Mesodermal cell (in vitro differentiated cells): ENCODE measurements at regions not wholly inside any gene's neighbourhood (a gene's known extent, or its start where the extent isn't known, plus 50 kb on each side); places are given as distances from the start of the nearest gene placed in this dataset.
"Not testable (repeated sequence)": the region's sequence is repeated elsewhere in the genome, so short reads cannot be mapped to it uniquely, and the experiment has no call there.

ENCODE experiments used
- H3K27ac ChIP-seq: 2 replicates; pipeline ENCODE4 v1.7.0; 2013; ENCODE audit warnings: mild to moderate bottlenecking, low read depth, low read length, moderate library complexity; ENCODE audit not compliant: severe bottlenecking
- H3K36me3 ChIP-seq: 2 replicates; pipeline ENCODE4 v1.7.1; 2013; ENCODE audit warnings: mild to moderate bottlenecking, low read length, moderate library complexity; ENCODE audit not compliant: control insufficient read depth, insufficient read depth
- H3K4me1 ChIP-seq: one replicate; pipeline ENCODE4 v1.7.1; 2013; ENCODE audit warnings: mild to moderate bottlenecking, low read length; ENCODE audit not compliant: insufficient read depth, control insufficient read depth, poor library complexity, severe bottlenecking
- H3K4me3 ChIP-seq: 2 replicates; pipeline ENCODE4 v1.7.0; 2013; ENCODE audit warnings: low read length, control low read depth, mild to moderate bottlenecking; ENCODE audit not compliant: insufficient read depth, poor library complexity, severe bottlenecking; ENCODE audit errors: extremely low read depth
- H3K9me3 ChIP-seq: 2 replicates; pipeline ENCODE4 v1.7.1; 2013; ENCODE audit warnings: mild to moderate bottlenecking, low read length, moderate library complexity; ENCODE audit not compliant: control insufficient read depth
- WGBS, 2 experiments: methylation state at CpG; one replicate each; pipeline ENCODE4 v1.1.5; 2013; ENCODE audit warnings: missing lambda C conversion rate in 2 of 2; ENCODE audit not compliant: insufficient coverage in 2 of 2; 5-methylcytosine and 5-hydroxymethylcytosine counted together

DNA sequence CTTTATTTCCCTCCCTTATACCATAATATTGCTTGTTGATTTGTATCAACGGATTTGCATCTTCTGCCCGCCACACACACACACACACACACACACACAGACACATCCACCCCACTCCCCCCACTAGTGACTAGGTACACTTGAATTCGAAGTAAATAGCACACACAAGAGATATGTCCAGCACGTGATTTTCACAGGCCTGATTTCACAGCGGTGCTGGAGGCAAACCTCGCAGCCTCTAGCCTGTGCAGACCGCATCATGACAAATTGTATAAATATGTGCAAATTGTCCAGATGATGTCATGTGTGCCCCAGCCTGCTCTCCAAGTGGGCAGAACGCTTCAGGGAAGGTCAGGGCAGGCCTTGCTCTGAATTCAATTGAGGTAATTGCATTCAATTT is 153.8 kb upstream of the TPTE start:
- not testable (repeated sequence) for H3K4me1 ChIP-seq, H3K4me3 ChIP-seq, H3K36me3 ChIP-seq, H3K27ac ChIP-seq
- peaks cover 20% of the 10 kb centered on the region for H3K9me3 ChIP-seq
- WGBS, 2 experiments, result 33 to 58% methylated on average over 2 to 4 of the region's 8 CpGs

DNA sequence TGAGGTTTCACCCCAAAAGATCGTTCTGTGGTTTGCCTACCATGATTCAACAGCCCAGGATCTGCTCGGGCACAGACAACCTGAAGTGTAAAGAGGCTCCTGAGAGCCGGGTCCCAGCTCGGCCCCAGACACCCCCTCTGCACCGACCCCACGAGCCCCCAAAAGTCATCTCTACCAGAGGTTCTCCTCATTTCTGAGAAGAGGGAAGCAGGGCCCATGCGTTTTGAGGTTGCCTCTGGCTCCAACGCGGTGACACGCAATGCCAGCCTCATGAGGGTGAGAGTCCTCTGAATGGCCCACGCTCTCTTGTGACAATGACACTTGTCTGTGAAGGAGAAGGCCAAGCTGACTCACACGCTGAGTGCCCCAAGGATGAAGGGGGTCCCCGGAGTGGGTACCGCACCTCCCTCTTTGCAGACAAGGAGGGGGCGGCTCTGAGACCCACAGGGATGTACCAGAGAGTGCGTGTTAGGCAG is 153.0 kb upstream of the TPTE start:
- not testable (repeated sequence) for H3K4me3 ChIP-seq, H3K36me3 ChIP-seq, H3K27ac ChIP-seq, H3K4me1 ChIP-seq
- H3K9me3 ChIP-seq, result peaks cover 17% of the 10 kb centered on the region
- 77 to 82% methylated on average over 12 to 13 of the region's 16 CpGs for WGBS, 2 experiments

DNA sequence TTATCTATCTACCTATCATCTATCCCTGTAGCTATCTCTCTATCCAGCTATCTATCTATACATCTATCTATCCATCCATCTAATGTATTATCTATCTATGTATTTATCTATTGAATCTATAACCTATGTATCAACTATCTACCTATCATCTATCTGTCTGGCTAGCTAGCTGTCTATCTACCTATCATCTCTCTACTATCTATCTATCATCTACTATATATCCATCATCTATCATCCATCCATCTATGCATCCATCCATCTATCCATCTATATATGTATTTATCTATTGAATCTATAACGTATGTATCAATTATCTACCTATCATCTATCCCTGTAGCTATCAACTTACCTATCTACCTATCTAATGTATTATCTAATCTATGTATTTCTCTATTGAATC is 152.1 kb upstream of the TPTE start:
- no CpG with 5 or more reads among the region's 1 CpG for WGBS, 2 experiments
- not testable (repeated sequence) for H3K4me1 ChIP-seq, H3K36me3 ChIP-seq, H3K27ac ChIP-seq, H3K4me3 ChIP-seq
- peaks cover 16% of the 10 kb centered on the region for H3K9me3 ChIP-seq

DNA sequence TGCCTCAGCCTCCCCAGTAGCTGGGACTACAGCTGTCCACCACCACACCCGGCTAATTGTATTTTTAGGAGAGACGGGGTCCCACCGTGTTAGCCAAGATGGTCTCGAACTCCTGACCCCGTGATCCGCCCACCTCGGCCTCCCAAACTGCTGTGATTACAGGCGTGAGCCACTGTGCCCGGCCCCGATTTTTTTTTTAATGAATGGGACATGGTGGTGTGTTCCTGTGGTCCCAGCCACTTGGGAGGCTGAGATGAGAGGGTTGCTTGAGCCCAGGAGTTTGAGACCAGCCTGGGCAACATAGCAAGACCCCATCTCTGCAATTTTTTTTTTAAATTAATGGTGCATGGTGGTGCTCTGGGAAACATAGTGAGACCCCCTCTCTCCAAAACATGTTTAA is 143.6 kb upstream of the TPTE start:
- not testable (repeated sequence) for H3K4me1 ChIP-seq, H3K27ac ChIP-seq, H3K36me3 ChIP-seq, H3K4me3 ChIP-seq
- 77 to 82% methylated on average over 9 to 10 of the region's 10 CpGs for WGBS, 2 experiments
- H3K9me3 ChIP-seq, result peaks cover 66% of the 10 kb centered on the region

DNA sequence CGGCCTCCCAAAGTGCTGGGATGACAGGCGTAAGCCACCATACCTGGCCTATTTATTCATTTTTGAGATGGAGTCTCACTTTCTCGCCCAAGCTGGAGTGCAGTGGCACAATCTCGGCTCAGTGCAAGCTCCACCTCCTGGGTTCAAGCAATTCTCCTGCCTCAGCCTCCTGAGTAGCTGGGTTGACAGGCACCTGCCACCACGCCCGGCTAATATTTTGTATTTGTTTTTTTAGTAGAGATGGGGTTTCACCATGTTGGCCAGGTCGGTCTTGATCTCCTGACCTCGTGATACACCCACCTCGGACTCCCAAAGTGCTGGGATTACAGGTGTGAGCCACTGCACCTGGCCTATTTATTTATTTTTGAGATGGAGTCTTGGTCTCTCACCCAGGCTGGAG is 141.6 kb upstream of the TPTE start:
- H3K36me3 ChIP-seq, H3K27ac ChIP-seq, H3K4me3 ChIP-seq, H3K4me1 ChIP-seq: not testable (repeated sequence)
- 79 to 80% methylated on average over 5 of the region's 9 CpGs for WGBS, 2 experiments
- H3K9me3 ChIP-seq, result peaks cover 72% of the 10 kb centered on the region

DNA sequence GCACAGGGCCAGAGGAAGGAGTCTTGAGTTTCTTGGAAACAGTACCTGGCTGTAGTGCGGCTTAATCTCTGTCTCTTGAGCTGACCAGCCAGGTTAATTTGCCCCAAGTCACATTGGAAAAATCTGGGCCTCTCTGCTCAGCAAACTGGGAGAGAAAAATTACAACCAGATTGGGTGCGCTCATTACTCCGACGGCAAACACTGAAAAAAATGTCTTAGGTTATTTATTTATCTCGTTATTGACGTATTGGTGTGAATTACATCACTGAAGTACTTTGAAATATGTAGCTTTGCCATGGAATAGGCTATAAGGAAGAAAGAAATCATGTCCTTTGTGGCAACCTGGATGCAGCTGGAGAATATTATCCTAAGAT is 139.7 kb upstream of the TPTE start:
- peaks cover 83% of the 10 kb centered on the region for H3K9me3 ChIP-seq
- WGBS, 2 experiments, result 86% methylated on average over 1 of the region's 6 CpGs; no CpG with 5 or more reads in 1 of the 2 experiments
- not testable (repeated sequence) for H3K36me3 ChIP-seq, H3K4me1 ChIP-seq, H3K27ac ChIP-seq, H3K4me3 ChIP-seq

GRCh38 chr21:10382135-10382534 is 139.2 kb upstream of the TPTE start:
- 66 to 68% methylated on average over 7 of the region's 8 CpGs for WGBS, 2 experiments
- peaks cover 78% of the 10 kb centered on the region for H3K9me3 ChIP-seq
- not testable (repeated sequence) for H3K27ac ChIP-seq, H3K4me1 ChIP-seq, H3K4me3 ChIP-seq, H3K36me3 ChIP-seq

DNA sequence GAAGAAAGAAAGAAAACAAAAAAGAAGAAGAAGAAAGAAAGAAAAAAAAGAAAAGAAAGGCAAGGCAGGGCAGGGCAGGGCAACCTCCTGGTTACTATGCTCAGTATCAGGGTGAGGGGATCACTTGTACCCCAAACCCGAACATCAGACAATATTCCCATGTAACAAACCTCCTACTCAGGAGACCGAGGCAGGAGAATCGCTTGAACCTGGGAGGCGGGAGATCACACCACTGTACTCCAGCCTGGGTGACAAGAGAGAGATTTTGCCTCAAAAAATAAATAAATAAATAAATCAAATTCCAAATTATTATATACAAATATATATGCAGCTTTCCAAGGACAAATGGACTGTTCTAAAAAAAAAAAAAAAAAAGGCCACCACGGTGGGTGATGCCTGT is 138.8 kb upstream of the TPTE start:
- H3K4me3 ChIP-seq, H3K27ac ChIP-seq, H3K4me1 ChIP-seq, H3K36me3 ChIP-seq: not testable (repeated sequence)
- H3K9me3 ChIP-seq, result peaks cover 74% of the 10 kb centered on the region
- 60% methylated on average over 5 of the region's 5 CpGs; no CpG with 5 or more reads in 1 of the 2 experiments for WGBS, 2 experiments

- H3K4me3 ChIP-seq, H3K27ac ChIP-seq, H3K4me1 ChIP-seq, H3K36me3 ChIP-seq: not testable (repeated sequence)
- H3K9me3 ChIP-seq, result peaks cover 73% of the 10 kb centered on the region
- 75 to 87% methylated on average over 4 to 9 of the region's 10 CpGs for WGBS, 2 experiments
Measured at GRCh38 chr21:10383571-10383970, 137.8 kb upstream of the TPTE start.

GRCh38 chr21:10384304-10384861 is 137.0 kb upstream of the TPTE start:
- not testable (repeated sequence) for H3K27ac ChIP-seq, H3K4me1 ChIP-seq, H3K36me3 ChIP-seq, H3K4me3 ChIP-seq
- H3K9me3 ChIP-seq, result peaks cover 67% of the 10 kb centered on the region
- WGBS, 2 experiments, result 50 to 56% methylated on average over 1 of the region's 3 CpGs

- not testable (repeated sequence) for H3K27ac ChIP-seq, H3K4me1 ChIP-seq, H3K4me3 ChIP-seq, H3K36me3 ChIP-seq
- H3K9me3 ChIP-seq, result peaks cover 63% of the 10 kb centered on the region
- WGBS, 2 experiments, result 74 to 84% methylated on average over 3 of the region's 3 CpGs
Measured at GRCh38 chr21:10385202-10385601, 136.2 kb upstream of the TPTE start.
